ENCODE measurements at regions not wholly inside any gene's neighbourhood (a gene's known extent, or its start where the extent isn't known, plus 50 kb on each side); places are given as distances from the start of the nearest gene placed in this dataset.

- no peak for TF ChIP-seq CTCF (IDR thresholded peaks at IDR 0.05)
- TF ChIP-seq POLR2A (IDR thresholded peaks at IDR 0.05): no peak
Observed at GRCh38 chr3:177921153-177921552, 615.1 kb upstream of the KCNMB2 start.

All from thyroid gland (tissue), 4 donors.